ENCODE measurements at regions not wholly inside any gene's neighbourhood (a gene's known extent, or its start where the extent isn't known, plus 50 kb on each side); places are given as distances from the start of the nearest gene placed in this dataset.

GRCh38 chr10:43753397-43754061, 104.8 kb upstream of the ZNF32 start:
- WGBS = 89% methylated on average over 18 of the region's 18 CpGs
- Histone ChIP-seq H3K27me3 (ENCODE audit: control insufficient read depth in 4 of 4, insufficient read depth in 4 of 4, low read length in 3 of 4) (no peaks in the 10 kb centered on the region), H3K4me3 (ENCODE audit: low read depth in 1 of 3, low read length in 3 of 3) (no peak overlapping the region), H3K9ac (ENCODE audit: low read depth in 1 of 2, low read length in 2 of 2) (no peak overlapping the region), H3K36me3 (ENCODE audit: control insufficient read depth in 4 of 4, insufficient read depth in 3 of 4, low read depth in 1 of 4, low read length in 3 of 4) (no peaks in the 10 kb centered on the region), H3K9me3 (ENCODE audit: control insufficient read depth in 4 of 4, low read length in 3 of 4) (no peaks in the 10 kb centered on the region), H3K4me1 (ENCODE audit: control insufficient read depth in 4 of 4, insufficient read depth in 4 of 4, low read length in 3 of 4) (no peaks in the 10 kb centered on the region), H3K27ac (ENCODE audit: low read depth in 1 of 2, low read length in 2 of 2) (no peak overlapping the region)
- no peak for TF ChIP-seq NR2F2 (IDR thresholded peaks at IDR 0.05)
- TF ChIP-seq HNF4A (conservative IDR thresholded peaks at IDR 0.05) = no peak
- TF ChIP-seq YY1 (IDR thresholded peaks at IDR 0.05) = no peak
- no peak for TF ChIP-seq JUND (IDR thresholded peaks at IDR 0.05)
- no peak for DNase-seq (ENCODE audit: low spot score)

GRCh38 chr10:43752682-43753081, 104.0 kb upstream of the ZNF32 start:
- no peak for TF ChIP-seq ATF3 (IDR thresholded peaks at IDR 0.05)
- no peak for TF ChIP-seq TAF1 (conservative IDR thresholded peaks at IDR 0.05)
- no peak for TF ChIP-seq RAD21 (IDR thresholded peaks at IDR 0.05)
- TF ChIP-seq REST (IDR thresholded peaks at IDR 0.05) = no peak
- no peak for TF ChIP-seq FOXA1 (IDR thresholded peaks at IDR 0.05)
- TF ChIP-seq SP1 (IDR thresholded peaks at IDR 0.05) = no peak
- TF ChIP-seq ZBTB33 (IDR thresholded peaks at IDR 0.05) = no peak
- TF ChIP-seq FOXA2 (IDR thresholded peaks at IDR 0.05) = no peak
- TF ChIP-seq HNF4A (conservative IDR thresholded peaks at IDR 0.05) = no peak
- TF ChIP-seq JUND (IDR thresholded peaks at IDR 0.05) = no peak
- no peak for TF ChIP-seq GABPA (IDR thresholded peaks at IDR 0.05 in 1 of 2, conservative IDR thresholded peaks at IDR 0.05 in 1 of 2)
- TF ChIP-seq YY1 (IDR thresholded peaks at IDR 0.05) = no peak
- TF ChIP-seq MAX (IDR thresholded peaks at IDR 0.05) = no peak
- TF ChIP-seq HNF4G (IDR thresholded peaks at IDR 0.05) = no peak
- TF ChIP-seq RXRA (IDR thresholded peaks at IDR 0.05) = no peak
- TF ChIP-seq NR2F2 (IDR thresholded peaks at IDR 0.05) = no peak
- no peak for TF ChIP-seq CTCF (IDR thresholded peaks at IDR 0.05; ENCODE audit: low read depth, low read length, missing input control)
- TF ChIP-seq EGR1 (IDR thresholded peaks at IDR 0.05; ENCODE audit: low read depth in 2 of 2) = no peak
- H3K36me3 ChIP-seq (ENCODE audit: control insufficient read depth in 4 of 4, insufficient read depth in 3 of 4, low read depth in 1 of 4, low read length in 3 of 4) = no peaks in the 10 kb centered on the region
- H3K4me1 ChIP-seq (ENCODE audit: control insufficient read depth in 4 of 4, insufficient read depth in 4 of 4, low read length in 3 of 4) = no peaks in the 10 kb centered on the region
- no peaks in the 10 kb centered on the region for H3K27me3 ChIP-seq (ENCODE audit: control insufficient read depth in 4 of 4, insufficient read depth in 4 of 4, low read length in 3 of 4)
- no peak for DNase-seq (ENCODE audit: low spot score)
- 44% methylated on average over 1 of the region's 1 CpG for WGBS
- no peak overlapping the region for H3K4me3 ChIP-seq (ENCODE audit: low read depth in 1 of 3, low read length in 3 of 3)
- no peak overlapping the region for H3K27ac ChIP-seq (ENCODE audit: low read depth in 1 of 2, low read length in 2 of 2)
- no peak overlapping the region for H3K9ac ChIP-seq (ENCODE audit: low read depth in 1 of 2, low read length in 2 of 2)
- H3K9me3 ChIP-seq (ENCODE audit: control insufficient read depth in 4 of 4, low read length in 3 of 4) = no peaks in the 10 kb centered on the region

All from liver (tissue), 8 donors.